ENCODE measurements at regions not wholly inside any gene's neighbourhood (a gene's known extent, or its start where the extent isn't known, plus 50 kb on each side); places are given as distances from the start of the nearest gene placed in this dataset.

DNA sequence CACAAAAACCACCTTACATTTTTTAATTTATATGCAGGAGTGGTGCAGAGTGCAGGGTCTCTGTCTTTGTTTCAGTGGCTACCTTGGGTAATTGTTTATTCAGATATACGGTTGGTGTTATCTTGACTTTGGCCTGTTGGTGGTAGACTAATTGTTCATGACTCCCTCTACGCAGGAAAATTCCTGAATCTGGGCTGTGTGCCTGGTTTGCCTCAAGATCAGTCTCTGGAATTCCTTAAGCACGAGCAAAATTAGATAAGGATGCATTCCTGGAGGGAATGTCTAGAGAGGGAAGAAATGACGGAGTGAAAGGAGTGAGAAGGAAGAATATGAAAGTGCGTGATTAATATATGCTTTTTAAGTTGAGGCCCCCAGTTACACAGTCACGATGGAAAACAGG is 576.9 kb upstream of the PCDH10 start:
- Histone ChIP-seq H3K9me2 (ENCODE audit: low read depth, low read length) (no peaks in the 10 kb centered on the region), H3K4me3 (ENCODE audit: low read depth, low read length, poor library complexity, severe bottlenecking) (no peak overlapping the region), H3K9me3 (ENCODE audit: low read length) (0 out of 2 replicates have a peak, but pooled peaks cover 3% of the 10 kb centered on the region), H2AFZ (ENCODE audit: low read length) (no peak overlapping the region), H3K27ac (ENCODE audit: low read depth, low read length, poor library complexity, severe bottlenecking) (no peak overlapping the region), H3K4me1 (ENCODE audit: insufficient read depth, low read length, severe bottlenecking) (peaks cover 17% of the 10 kb centered on the region), H4K20me1 (ENCODE audit: insufficient read depth, low read length) (no peaks in the 10 kb centered on the region), H3K79me2 (ENCODE audit: insufficient read depth, low read length) (no peaks in the 10 kb centered on the region), H3K9ac (ENCODE audit: low read length) (no peak overlapping the region), H3K36me3 (ENCODE audit: insufficient read depth, low read length) (no peaks in the 10 kb centered on the region), H3K27me3 (ENCODE audit: insufficient read depth, low read length) (no peaks in the 10 kb centered on the region), H3F3A (ENCODE audit: insufficient read depth, low read length) (no peaks in the 10 kb centered on the region), H3K4me2 (ENCODE audit: low read length) (no peak overlapping the region)
- TF ChIP-seq, protein P1, sequence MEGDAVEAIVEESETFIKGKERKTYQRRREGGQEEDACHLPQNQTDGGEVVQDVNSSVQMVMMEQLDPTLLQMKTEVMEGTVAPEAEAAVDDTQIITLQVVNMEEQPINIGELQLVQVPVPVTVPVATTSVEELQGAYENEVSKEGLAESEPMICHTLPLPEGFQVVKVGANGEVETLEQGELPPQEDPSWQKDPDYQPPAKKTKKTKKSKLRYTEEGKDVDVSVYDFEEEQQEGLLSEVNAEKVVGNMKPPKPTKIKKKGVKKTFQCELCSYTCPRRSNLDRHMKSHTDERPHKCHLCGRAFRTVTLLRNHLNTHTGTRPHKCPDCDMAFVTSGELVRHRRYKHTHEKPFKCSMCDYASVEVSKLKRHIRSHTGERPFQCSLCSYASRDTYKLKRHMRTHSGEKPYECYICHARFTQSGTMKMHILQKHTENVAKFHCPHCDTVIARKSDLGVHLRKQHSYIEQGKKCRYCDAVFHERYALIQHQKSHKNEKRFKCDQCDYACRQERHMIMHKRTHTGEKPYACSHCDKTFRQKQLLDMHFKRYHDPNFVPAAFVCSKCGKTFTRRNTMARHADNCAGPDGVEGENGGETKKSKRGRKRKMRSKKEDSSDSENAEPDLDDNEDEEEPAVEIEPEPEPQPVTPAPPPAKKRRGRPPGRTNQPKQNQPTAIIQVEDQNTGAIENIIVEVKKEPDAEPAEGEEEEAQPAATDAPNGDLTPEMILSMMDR (IDR thresholded peaks at IDR 0.05; ENCODE audit: low read length) = no peak
- TF ChIP-seq EZH2 (IDR thresholded peaks at IDR 0.05; ENCODE audit: borderline replicate concordance, low read length) = no peak

DNA sequence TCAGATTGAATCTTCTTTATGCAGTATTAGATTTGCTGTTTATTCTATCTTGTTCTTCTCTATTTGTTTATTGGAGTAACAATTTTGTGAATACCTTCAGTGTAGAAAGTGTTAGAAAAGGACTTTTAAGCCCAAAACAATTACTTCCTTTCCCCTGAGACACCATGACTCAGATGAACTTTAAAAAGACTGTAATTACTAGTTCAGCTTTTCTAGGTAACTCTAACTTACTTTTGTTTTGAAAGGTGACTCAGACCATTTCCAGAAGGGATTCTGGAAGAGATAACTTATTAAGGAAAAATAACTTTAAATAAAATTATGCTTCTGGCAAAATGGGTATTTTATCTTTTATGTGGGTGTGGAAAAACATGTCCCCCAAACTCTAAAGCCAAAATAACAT is 561.5 kb upstream of the PCDH10 start:
- no peaks in the 10 kb centered on the region for H3K36me3 ChIP-seq (ENCODE audit: insufficient read depth, low read length)
- H3F3A ChIP-seq (ENCODE audit: insufficient read depth, low read length) = no peaks in the 10 kb centered on the region
- H4K20me1 ChIP-seq (ENCODE audit: insufficient read depth, low read length) = no peaks in the 10 kb centered on the region
- H3K9me3 ChIP-seq (ENCODE audit: low read length) = peaks cover 2% of the 10 kb centered on the region; the same call in 1 of the 2 replicates
- no peaks in the 10 kb centered on the region for H3K27me3 ChIP-seq (ENCODE audit: insufficient read depth, low read length)
- no peaks in the 10 kb centered on the region for H3K4me1 ChIP-seq (ENCODE audit: insufficient read depth, low read length, severe bottlenecking)
- H2AFZ ChIP-seq (ENCODE audit: low read length) = peak overlapping the region; percentile 60; the same call in 1 of the 2 replicates
- H3K9me2 ChIP-seq (ENCODE audit: low read depth, low read length) = no peaks in the 10 kb centered on the region
- no peak for TF ChIP-seq EZH2 (IDR thresholded peaks at IDR 0.05; ENCODE audit: borderline replicate concordance, low read length)
- TF ChIP-seq, protein P1 (IDR thresholded peaks at IDR 0.05; ENCODE audit: low read length) = no peak
- no peak overlapping the region for H3K4me3 ChIP-seq (ENCODE audit: low read depth, low read length, poor library complexity, severe bottlenecking)
- no peaks in the 10 kb centered on the region for H3K79me2 ChIP-seq (ENCODE audit: insufficient read depth, low read length)
- H3K4me2 ChIP-seq (ENCODE audit: low read length) = no peak overlapping the region
- no peak overlapping the region for H3K9ac ChIP-seq (ENCODE audit: low read length)
- no peak overlapping the region for H3K27ac ChIP-seq (ENCODE audit: low read depth, low read length, poor library complexity, severe bottlenecking)

DNA sequence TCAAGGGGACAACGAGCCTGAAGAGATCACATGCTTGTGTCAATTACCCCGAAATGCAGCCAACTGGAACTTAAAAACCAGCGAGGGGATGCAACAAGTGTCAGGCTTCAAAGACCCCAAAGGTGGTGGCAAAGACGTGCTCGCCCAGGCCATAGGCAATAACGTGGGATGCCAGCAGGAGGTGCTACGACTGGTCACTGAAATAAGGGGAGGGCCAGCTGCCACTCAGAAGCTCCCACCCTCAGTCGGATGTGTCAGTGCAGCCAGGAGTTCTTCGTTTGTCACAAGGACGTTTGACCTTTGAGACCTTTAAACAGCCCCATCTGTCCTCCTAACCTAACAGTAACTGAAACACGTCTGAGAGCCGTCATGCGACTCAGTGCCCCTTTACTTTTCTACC is 556.8 kb upstream of the PCDH10 start:
- H4K20me1 ChIP-seq (ENCODE audit: insufficient read depth, low read length) = no peaks in the 10 kb centered on the region
- H3K4me1 ChIP-seq (ENCODE audit: insufficient read depth, low read length, severe bottlenecking) = peaks cover 17% of the 10 kb centered on the region
- H3K79me2 ChIP-seq (ENCODE audit: insufficient read depth, low read length) = no peaks in the 10 kb centered on the region
- H3K9me3 ChIP-seq (ENCODE audit: low read length) = no peaks in the 10 kb centered on the region; the same call in 1 of the 2 replicates
- TF ChIP-seq, protein P1 (IDR thresholded peaks at IDR 0.05; ENCODE audit: low read length) = peak; percentile 28; the same call in 1 of the 2 replicates
- no peak for TF ChIP-seq EZH2 (IDR thresholded peaks at IDR 0.05; ENCODE audit: borderline replicate concordance, low read length)
- no peaks in the 10 kb centered on the region for H3K27me3 ChIP-seq (ENCODE audit: insufficient read depth, low read length)
- H3K4me2 ChIP-seq (ENCODE audit: low read length) = no peak overlapping the region
- no peaks in the 10 kb centered on the region for H3K36me3 ChIP-seq (ENCODE audit: insufficient read depth, low read length)
- H3K27ac ChIP-seq (ENCODE audit: low read depth, low read length, poor library complexity, severe bottlenecking) = no peak overlapping the region
- no peaks in the 10 kb centered on the region for H3F3A ChIP-seq (ENCODE audit: insufficient read depth, low read length)
- H3K4me3 ChIP-seq (ENCODE audit: low read depth, low read length, poor library complexity, severe bottlenecking) = no peak overlapping the region
- no peak overlapping the region for H2AFZ ChIP-seq (ENCODE audit: low read length)
- H3K9ac ChIP-seq (ENCODE audit: low read length) = no peak overlapping the region
- H3K9me2 ChIP-seq (ENCODE audit: low read depth, low read length) = no peaks in the 10 kb centered on the region
